ENCODE measurements at regions not wholly inside any gene's neighbourhood (a gene's known extent, or its start where the extent isn't known, plus 50 kb on each side); places are given as distances from the start of the nearest gene placed in this dataset.
"Not testable (repeated sequence)": the region's sequence is repeated elsewhere in the genome, so short reads cannot be mapped to it uniquely, and the experiment has no call there.

- TF ChIP-seq CTCF (IDR thresholded peaks at IDR 0.05; ENCODE audit: low read depth, low read length); EZH2phosphoT487 (IDR thresholded peaks at IDR 0.05; ENCODE audit: low read depth): not testable (repeated sequence)
Measured at GRCh38 chr1:89438301-89438700, 74.4 kb downstream of the GBP6 start.

Measured in OCI-LY3 (cell line).